ENCODE measurements at regions not wholly inside any gene's neighbourhood (a gene's known extent, or its start where the extent isn't known, plus 50 kb on each side); places are given as distances from the start of the nearest gene placed in this dataset.

DNA sequence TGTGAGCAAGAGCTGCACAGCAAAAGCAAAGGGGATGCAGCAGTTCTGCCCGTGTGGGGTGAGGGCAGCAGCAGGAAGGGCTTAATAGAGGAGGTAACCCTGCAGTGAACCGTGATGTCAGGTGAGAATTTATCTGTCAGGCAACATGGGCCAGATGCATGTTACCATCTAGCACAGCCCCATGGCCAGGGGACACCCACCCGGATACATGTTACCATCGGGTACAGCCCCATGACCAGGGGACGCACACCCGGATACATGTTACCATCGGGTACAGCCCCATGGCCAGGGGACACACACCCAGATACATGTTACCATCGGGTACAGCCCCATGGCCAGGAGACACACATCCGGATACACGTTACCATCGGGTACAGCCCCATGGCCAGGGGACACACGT, 99.4 kb downstream of the RBFOX3 start:
- Histone ChIP-seq H3K4me2 (no peak overlapping the region), H3K27me3 (no peaks in the 10 kb centered on the region), H3K36me3 (no peaks in the 10 kb centered on the region; a peak in 2 of 22 replicates), H4K20me1 (peaks cover 0 to 8% (median 0%) of the 10 kb centered on the region in 11 experiments; a peak in 3 of 22 replicates), H3K27ac (no peak overlapping the region), H3K4me3 (no peak overlapping the region), H3K4me1 (peaks cover 0 to 33% (median 29%) of the 10 kb centered on the region in 10 experiments; a peak in 15 of 20 replicates), H3K9ac (no peak overlapping the region), H3K9me3 (replicated peaks in 1 of 11) (peaks cover 31 to 39% (median 33%) of the 10 kb centered on the region in 11 experiments)
- no peak for TF ChIP-seq Cebpa-rat (IDR thresholded peaks at IDR 0.05)

DNA sequence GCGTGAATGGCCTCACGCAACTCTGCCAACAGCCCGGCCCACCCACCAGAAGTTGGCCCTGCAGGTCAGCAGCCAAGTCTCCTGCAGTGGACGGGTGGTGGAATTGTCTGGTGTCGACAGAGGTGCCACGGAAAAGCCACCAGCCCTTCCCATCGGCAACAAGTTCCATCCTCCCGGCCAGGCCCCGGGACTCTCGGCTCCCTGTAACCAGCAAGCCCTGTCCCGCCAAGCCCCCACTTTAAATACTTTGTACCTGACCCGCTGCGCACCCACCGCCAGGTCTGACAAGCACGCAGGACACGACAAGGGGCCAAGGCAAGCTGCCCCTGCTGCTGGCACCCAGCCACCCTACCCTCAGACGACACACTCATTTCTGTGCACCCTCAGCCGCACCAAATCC, 100.8 kb downstream of the RBFOX3 start:
- Histone ChIP-seq H3K9ac (no peak overlapping the region), H3K9me3 (replicated peaks in 1 of 11) (peaks cover 31 to 39% (median 33%) of the 10 kb centered on the region in 11 experiments), H3K36me3 (no peaks in the 10 kb centered on the region; a peak in 2 of 22 replicates), H4K20me1 (peaks cover 0 to 8% (median 0%) of the 10 kb centered on the region in 11 experiments; a peak in 3 of 22 replicates), H3K27me3 (no peaks in the 10 kb centered on the region), H3K27ac (no peak overlapping the region), H3K4me3 (no peak overlapping the region), H3K4me2 (no peak overlapping the region), H3K4me1 (peaks cover 0 to 19% (median 15%) of the 10 kb centered on the region in 10 experiments; a peak in 15 of 20 replicates)
- no peak for TF ChIP-seq Cebpa-rat (IDR thresholded peaks at IDR 0.05)

DNA sequence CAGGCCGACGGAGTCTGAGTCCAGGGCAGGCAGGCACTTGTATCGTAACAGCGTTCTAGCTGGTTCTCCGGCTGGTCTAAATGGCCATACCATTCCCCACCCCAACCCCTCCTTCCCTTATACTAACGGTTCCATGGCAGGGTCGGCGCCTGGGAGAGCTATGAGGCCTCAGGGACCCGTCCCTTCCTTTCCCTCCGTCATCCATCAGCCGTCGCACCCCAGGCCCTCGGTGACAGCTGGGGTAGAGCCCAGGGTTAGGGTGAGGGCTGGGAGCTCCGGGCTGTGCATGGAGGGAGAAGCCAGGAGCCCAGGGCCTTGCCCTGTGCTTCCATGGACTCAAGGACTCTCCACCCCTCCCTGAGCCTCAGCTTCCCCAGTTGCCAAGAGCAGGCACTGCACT, 101.4 kb downstream of the RBFOX3 start:
- no peak for TF ChIP-seq Cebpa-rat (IDR thresholded peaks at IDR 0.05)
- no peak overlapping the region for H3K4me3 ChIP-seq

DNA sequence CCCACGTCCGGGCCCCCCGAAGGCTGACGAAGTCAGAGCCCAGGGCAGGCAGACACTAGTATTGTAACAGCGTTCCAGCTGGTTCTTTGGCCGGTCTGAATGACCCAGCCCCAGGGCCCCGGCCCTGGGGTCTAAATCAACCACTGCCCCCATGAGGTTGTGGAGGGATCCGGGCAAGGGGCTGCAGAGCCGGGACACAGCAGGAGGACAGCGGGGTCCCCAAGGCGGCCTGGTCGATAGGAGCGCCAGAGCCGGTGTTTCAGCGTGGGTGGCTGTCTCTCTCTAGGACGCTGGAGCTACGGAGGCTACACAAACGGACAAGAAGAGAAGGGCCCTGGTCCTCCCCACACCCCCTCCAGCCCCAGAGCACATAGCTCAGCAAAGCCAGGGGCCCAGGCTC, 101.8 kb downstream of the RBFOX3 start:
- H3K4me2 ChIP-seq, result no peak overlapping the region
- peaks cover 0 to 8% (median 0%) of the 10 kb centered on the region in 11 experiments; a peak in 3 of 22 replicates for H4K20me1 ChIP-seq
- no peak overlapping the region for H3K4me3 ChIP-seq
- no peak overlapping the region for H3K27ac ChIP-seq
- no peaks in the 10 kb centered on the region for H3K27me3 ChIP-seq
- H3K4me1 ChIP-seq, result peaks cover 0 to 12% (median 5%) of the 10 kb centered on the region in 10 experiments; a peak in 12 of 20 replicates
- no peak overlapping the region for H3K9ac ChIP-seq
- peaks cover 31 to 39% (median 33%) of the 10 kb centered on the region in 11 experiments for H3K9me3 ChIP-seq (replicated peaks in 1 of 11)
- no peak for TF ChIP-seq Cebpa-rat (IDR thresholded peaks at IDR 0.05)
- no peaks in the 10 kb centered on the region; a peak in 2 of 22 replicates for H3K36me3 ChIP-seq

More for the DNA sequence above, 101.4 kb downstream of the RBFOX3 start:
- Histone ChIP-seq H4K20me1 (peaks cover 0 to 8% (median 0%) of the 10 kb centered on the region in 11 experiments; a peak in 3 of 22 replicates), H3K9ac (no peak overlapping the region), H3K9me3 (replicated peaks in 1 of 11) (peaks cover 31 to 39% (median 33%) of the 10 kb centered on the region in 11 experiments), H3K27ac (no peak overlapping the region), H3K4me2 (no peak overlapping the region), H3K4me1 (peaks cover 0 to 13% (median 10%) of the 10 kb centered on the region in 10 experiments; a peak in 15 of 20 replicates), H3K36me3 (no peaks in the 10 kb centered on the region; a peak in 2 of 22 replicates), H3K27me3 (no peaks in the 10 kb centered on the region)

DNA sequence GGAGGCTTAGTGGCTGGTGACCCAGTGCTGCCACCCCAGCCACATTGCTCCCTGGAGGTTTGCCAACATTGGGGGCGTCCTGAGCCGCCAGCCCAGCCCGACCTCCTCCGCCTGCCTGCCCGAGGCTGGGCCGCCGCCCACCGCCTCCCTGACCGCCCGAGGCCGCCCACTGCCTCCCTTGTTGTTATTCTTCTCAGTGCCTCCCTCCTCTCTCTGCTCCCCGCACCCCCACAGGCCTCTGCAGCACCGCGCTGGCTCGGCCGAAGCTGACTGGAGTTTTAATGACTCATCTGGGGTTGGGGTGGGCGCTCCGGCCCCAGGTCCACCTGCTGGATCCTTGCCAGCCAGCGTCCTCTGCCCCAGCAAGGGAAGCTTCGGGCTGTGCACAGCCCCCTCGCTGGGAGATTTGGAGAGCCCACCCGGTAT, 102.5 kb downstream of the RBFOX3 start:
- Histone ChIP-seq H3K27me3 (no peaks in the 10 kb centered on the region), H3K36me3 (no peaks in the 10 kb centered on the region; a peak in 2 of 22 replicates), H3K4me1 (peaks cover 0 to 8% (median 0%) of the 10 kb centered on the region in 10 experiments; a peak in 3 of 20 replicates), H3K4me2 (no peak overlapping the region), H3K9me3 (replicated peaks in 1 of 11) (peaks cover 25 to 32% (median 28%) of the 10 kb centered on the region in 11 experiments), H3K27ac (no peak overlapping the region), H4K20me1 (peaks cover 0 to 8% (median 0%) of the 10 kb centered on the region in 11 experiments; a peak in 3 of 22 replicates), H3K9ac (no peak overlapping the region), H3K4me3 (no peak overlapping the region)
- TF ChIP-seq Cebpa-rat (IDR thresholded peaks at IDR 0.05), result no peak

DNA sequence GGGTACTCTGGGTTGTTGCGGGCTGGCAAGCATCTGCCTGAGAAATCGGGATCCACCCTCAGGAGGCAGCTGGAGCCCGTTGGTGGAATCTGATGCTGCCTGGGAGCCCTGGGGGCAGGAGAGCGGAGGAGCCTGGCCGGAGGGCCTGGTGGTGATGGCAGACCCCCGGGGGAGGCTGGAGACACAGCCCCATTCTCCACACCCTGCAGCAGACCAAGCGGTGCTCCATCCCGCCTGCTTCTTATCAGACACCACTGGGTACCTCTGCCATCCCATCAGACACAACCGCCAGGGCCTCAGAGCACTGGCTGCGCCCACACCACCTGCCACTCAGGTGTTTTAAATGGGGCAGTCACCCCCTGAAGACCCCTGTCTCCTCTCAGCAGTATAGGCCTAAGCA, 103.9 kb downstream of the RBFOX3 start:
- no peak overlapping the region for H3K9ac ChIP-seq
- 0 out of 20 replicates have a peak, but pooled peaks cover 0 to 8% (median 0%) of the 10 kb centered on the region in 10 experiments for H3K4me1 ChIP-seq
- H3K36me3 ChIP-seq, result no peaks in the 10 kb centered on the region
- H3K27me3 ChIP-seq, result no peaks in the 10 kb centered on the region
- no peak overlapping the region for H3K4me3 ChIP-seq
- no peak for TF ChIP-seq Cebpa-rat (IDR thresholded peaks at IDR 0.05)
- no peak overlapping the region for H3K4me2 ChIP-seq
- H3K9me3 ChIP-seq (replicated peaks in 1 of 11), result peaks cover 13 to 18% (median 15%) of the 10 kb centered on the region in 11 experiments
- H3K27ac ChIP-seq, result no peak overlapping the region
- peaks cover 0 to 8% (median 0%) of the 10 kb centered on the region in 11 experiments; a peak in 3 of 22 replicates for H4K20me1 ChIP-seq

DNA sequence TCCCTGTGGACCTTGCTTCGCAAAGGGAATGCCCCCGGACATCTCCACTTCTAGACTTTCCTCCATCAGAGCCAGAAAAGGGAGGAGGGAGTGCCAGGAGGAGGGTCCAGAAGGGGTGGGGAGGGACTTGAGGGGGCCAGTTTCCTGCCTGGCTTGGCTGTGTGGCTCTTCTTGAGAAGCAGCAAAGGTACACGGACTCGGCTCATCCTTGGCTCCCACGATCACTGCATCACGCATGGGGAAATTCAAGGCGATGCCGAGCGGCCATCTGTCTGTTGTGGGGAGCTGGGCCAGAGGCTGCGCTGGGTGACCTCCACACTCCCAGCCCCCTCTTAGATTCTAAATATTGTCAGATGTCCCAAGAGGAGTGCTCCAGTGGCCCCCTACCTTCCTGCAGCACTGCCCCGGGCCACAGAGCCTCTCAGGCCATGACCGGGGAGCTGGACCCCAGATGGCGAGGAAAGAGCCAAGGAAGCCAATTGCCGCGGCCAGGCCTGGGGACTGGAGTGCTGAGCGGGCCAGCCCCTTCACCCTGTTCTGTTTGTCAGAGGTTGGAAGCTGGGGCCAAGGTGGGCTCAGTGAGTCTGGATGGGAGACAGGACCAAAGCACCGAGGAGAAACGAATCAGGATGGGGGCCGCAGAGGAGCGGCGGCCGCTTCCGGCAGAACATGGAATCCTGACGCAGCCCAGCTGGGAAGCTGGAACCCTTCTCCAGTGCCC, 104.5 kb downstream of the RBFOX3 start:
- Histone ChIP-seq H3K4me3 (no peak overlapping the region), H3K36me3 (no peaks in the 10 kb centered on the region), H3K4me2 (no peak overlapping the region), H3K27ac (no peak overlapping the region), H3K9ac (no peak overlapping the region), H3K4me1 (0 out of 20 replicates have a peak, but pooled peaks cover 0 to 8% (median 0%) of the 10 kb centered on the region in 10 experiments), H3K9me3 (replicated peaks in 1 of 11) (peaks cover 6 to 12% (median 8%) of the 10 kb centered on the region in 11 experiments), H4K20me1 (peaks cover 0 to 8% (median 0%) of the 10 kb centered on the region in 11 experiments; a peak in 3 of 22 replicates), H3K27me3 (no peaks in the 10 kb centered on the region)
- TF ChIP-seq Cebpa-rat (IDR thresholded peaks at IDR 0.05), result no peak

DNA sequence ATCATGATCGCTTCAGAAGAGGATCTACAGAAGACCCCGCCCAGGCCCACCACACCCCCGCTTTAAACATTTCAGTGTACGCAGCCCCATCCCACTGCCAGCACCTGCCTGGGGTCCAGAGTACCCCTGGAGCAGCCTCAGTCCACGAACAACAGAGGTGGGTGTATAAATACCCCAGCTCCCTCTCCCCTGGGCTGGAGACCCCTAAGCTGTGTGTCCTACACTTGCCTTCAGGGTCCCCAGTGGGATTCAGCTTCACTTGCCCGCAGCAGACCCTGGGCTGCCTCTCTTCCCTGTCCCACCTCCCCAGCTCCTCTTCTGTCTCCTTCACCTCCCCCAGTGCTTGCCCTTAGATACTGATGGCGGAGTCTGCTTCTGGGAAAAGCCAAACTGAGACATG, 105.7 kb downstream of the RBFOX3 start:
- Histone ChIP-seq H3K4me3 (no peak overlapping the region), H4K20me1 (peaks cover 0 to 8% (median 0%) of the 10 kb centered on the region in 11 experiments; a peak in 3 of 22 replicates), H3K9ac (no peak overlapping the region), H3K9me3 (replicated peaks in 1 of 11) (peaks cover 0 to under 1% (median 0%) of the 10 kb centered on the region in 11 experiments; a peak in 2 of 22 replicates), H3K4me2 (no peak overlapping the region), H3K36me3 (no peaks in the 10 kb centered on the region), H3K27ac (no peak overlapping the region), H3K27me3 (no peaks in the 10 kb centered on the region), H3K4me1 (peaks cover 0 to 11% (median 2%) of the 10 kb centered on the region in 10 experiments; a peak in 2 of 20 replicates)
- TF ChIP-seq Cebpa-rat (IDR thresholded peaks at IDR 0.05), result no peak

DNA sequence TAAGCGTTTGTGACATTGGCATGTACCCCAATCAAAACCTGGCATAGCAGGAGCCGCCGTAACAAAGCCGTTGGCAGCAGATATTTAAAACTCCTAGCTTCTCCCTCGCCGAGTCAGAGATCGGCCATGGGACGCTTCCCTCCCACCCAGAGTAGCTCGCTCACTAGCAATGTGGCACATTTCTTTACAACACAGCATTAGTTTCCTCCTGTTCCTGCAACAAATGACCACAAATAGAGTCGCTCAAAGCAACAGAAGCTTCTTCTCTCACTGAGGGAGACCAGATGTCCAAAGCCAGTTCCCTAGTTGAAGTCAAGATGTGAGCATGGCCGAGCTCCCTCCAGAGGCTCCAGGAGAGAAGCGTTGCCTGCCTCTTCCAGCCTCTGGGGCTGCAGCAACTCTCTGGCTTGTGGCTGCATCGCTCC, 106.7 kb downstream of the RBFOX3 start:
- no peak for TF ChIP-seq Cebpa-rat (IDR thresholded peaks at IDR 0.05)
- no peak overlapping the region for H3K9ac ChIP-seq
- peaks cover 0 to 11% (median 2%) of the 10 kb centered on the region in 10 experiments; a peak in 2 of 20 replicates for H3K4me1 ChIP-seq
- no peaks in the 10 kb centered on the region for H3K27me3 ChIP-seq
- H3K27ac ChIP-seq, result no peak overlapping the region
- H3K4me2 ChIP-seq, result no peak overlapping the region
- H3K9me3 ChIP-seq (replicated peaks in 1 of 11), result 0 out of 22 replicates have a peak, but pooled peaks cover 0 to 4% (median 0%) of the 10 kb centered on the region in 11 experiments
- H3K36me3 ChIP-seq, result no peaks in the 10 kb centered on the region
- peaks cover 0 to 8% (median 0%) of the 10 kb centered on the region in 11 experiments; a peak in 3 of 22 replicates for H4K20me1 ChIP-seq
- no peak overlapping the region for H3K4me3 ChIP-seq

All from BLaER1 treated with 17β-estradiol and CSF1 and Interleukin-3, amounts not matched to agents 10 nM and 100 nM (cell line).